Neural progenitor cell (in vitro differentiated cells): ENCODE measurements at regions not wholly inside any gene's neighbourhood (a gene's known extent, or its start where the extent isn't known, plus 50 kb on each side); places are given as distances from the start of the nearest gene placed in this dataset.

Experiments
- DNase-seq: peaks from one replicate; pipeline ENCODE4 v3.0.0-alpha.2; 2016; ENCODE audit warnings: low spot score
- H2AFZ ChIP-seq: fragments of 200-600 bp; sonication (generic); replicated peaks from 2 replicates; pipeline ENCODE4 v1.6.1; 2016; ENCODE audit warnings: antibody characterized with exemption
- H3F3A ChIP-seq: fragments of 200-600 bp; sonication (generic); 2 replicates; pipeline ENCODE4 v1.6.1; 2016; ENCODE audit warnings: antibody characterized with exemption, low read depth
- H3K27ac ChIP-seq: fragments of 200-600 bp; sonication (generic); 2 replicates; pipeline ENCODE4 v1.5.1; 2016; ENCODE audit warnings: mild to moderate bottlenecking
- H3K27me3 ChIP-seq: fragments of 200-600 bp; sonication (generic); 2 replicates; pipeline ENCODE4 v1.6.1; 2016; ENCODE audit warnings: mild to moderate bottlenecking, moderate library complexity
- H3K36me3 ChIP-seq: fragments of 200-600 bp; sonication (generic); 2 replicates; pipeline ENCODE4 v1.5.1; 2016
- H3K4me1 ChIP-seq: fragments of 200-600 bp; sonication (generic); 2 replicates; pipeline ENCODE4 v1.6.1; 2016; ENCODE audit warnings: mixed run types
- H3K4me2 ChIP-seq: fragments of 200-600 bp; sonication (generic); 2 replicates; pipeline ENCODE4 v1.6.1; 2016
- H3K4me3 ChIP-seq: fragments of 200-600 bp; sonication (generic); 2 replicates; pipeline ENCODE4 v1.5.1; 2016
- H3K79me2 ChIP-seq: fragments of 200-600 bp; sonication (generic); 2 replicates; pipeline ENCODE4 v1.6.1; 2016; ENCODE audit warnings: low read depth
- H3K9ac ChIP-seq: fragments of 200-600 bp; sonication (generic); 2 replicates; pipeline ENCODE4 v1.6.1; 2016
- H3K9me3 ChIP-seq: fragments of 200-600 bp; sonication (generic); 2 replicates; pipeline ENCODE4 v1.5.1; 2016; ENCODE audit warnings: low read depth
- H4K20me1 ChIP-seq: fragments of 200-600 bp; sonication (generic); 2 replicates; pipeline ENCODE4 v1.6.1; 2016; ENCODE audit warnings: low read depth
- H3K27ac Mint-ChIP-seq: 3 replicates; pipeline ENCODE4 v1.8.0; 2021; ENCODE audit warnings: mixed read lengths
- H3K27me3 Mint-ChIP-seq: 2 replicates; pipeline ENCODE4 v1.8.0; 2022; ENCODE audit warnings: low read depth, mild to moderate bottlenecking, inconsistent platforms, moderate library complexity, mixed read lengths; ENCODE audit not compliant: insufficient read depth
- H3K36me3 Mint-ChIP-seq: 3 replicates; pipeline ENCODE4 v1.8.0; 2021; ENCODE audit warnings: mixed read lengths
- H3K4me1 Mint-ChIP-seq: 3 replicates; pipeline ENCODE4 v1.8.0; 2021; ENCODE audit warnings: mixed read lengths
- H3K4me3 Mint-ChIP-seq: 3 replicates; pipeline ENCODE4 v1.8.0; 2021; ENCODE audit warnings: mild to moderate bottlenecking, moderate library complexity, mixed read lengths
- H3K9me3 Mint-ChIP-seq: 3 replicates; pipeline ENCODE4 v1.8.0; 2020; ENCODE audit warnings: mixed read lengths
- CTCF ChIP-seq: fragments of 200-600 bp; sonication (generic); IDR thresholded peaks from 2 replicates; pipeline ENCODE4 v1.5.1; 2017; ENCODE audit warnings: antibody characterized with exemption, mild to moderate bottlenecking
- EZH2 ChIP-seq: fragments of 200-600 bp; sonication (generic); IDR thresholded peaks from 2 replicates; pipeline ENCODE4 v1.6.1; 2017; ENCODE audit warnings: antibody characterized with exemption, mild to moderate bottlenecking, moderate library complexity
- EZH2phosphoT487 ChIP-seq: fragments of 200-600 bp; sonication (generic); IDR thresholded peaks from 2 replicates; pipeline ENCODE4 v1.6.1; 2017; ENCODE audit warnings: antibody characterized with exemption

- no peaks in the 10 kb centered on the region for H3F3A ChIP-seq
- H3K4me1 ChIP-seq: no peaks in the 10 kb centered on the region
- no peak overlapping the region for H3K4me3 ChIP-seq
- Mint-ChIP-seq H3K4me3 (no peak overlapping the region), H3K27me3 (peaks cover 9% of the 10 kb centered on the region), H3K4me1 (peaks cover 3% of the 10 kb centered on the region), H3K27ac (no peak overlapping the region), H3K9me3 (peaks cover 32% of the 10 kb centered on the region), H3K36me3 (peaks cover 5% of the 10 kb centered on the region)
- H3K4me2 ChIP-seq: no peak overlapping the region
- H4K20me1 ChIP-seq: no peaks in the 10 kb centered on the region
- no peaks in the 10 kb centered on the region for H3K79me2 ChIP-seq
- H3K27me3 ChIP-seq: no peaks in the 10 kb centered on the region
- TF ChIP-seq EZH2phosphoT487: no peak
- H3K27ac ChIP-seq: no peak overlapping the region
- H3K9ac ChIP-seq: no peak overlapping the region
- no peak overlapping the region for H2AFZ ChIP-seq
- H3K36me3 ChIP-seq: no peaks in the 10 kb centered on the region
- peaks cover 3% of the 10 kb centered on the region for H3K9me3 ChIP-seq
- DNase-seq: no peak
These were observed 171.6 kb upstream of the PDE3A start for GRCh38 chr12:20196767-20197166.

- H3K9me3 Mint-ChIP-seq: peaks cover 32% of the 10 kb centered on the region
- H3K4me1 Mint-ChIP-seq: peaks cover 8% of the 10 kb centered on the region
- H3K27me3 Mint-ChIP-seq: peaks cover 9% of the 10 kb centered on the region
These were observed 170.9 kb upstream of the PDE3A start for GRCh38 chr12:20197411-20197810.

GRCh38 chr12:20199780-20200179 is 168.6 kb upstream of the PDE3A start:
- Mint-ChIP-seq H3K27ac (no peak overlapping the region), H3K36me3 (peaks cover 5% of the 10 kb centered on the region), H3K27me3 (peaks cover 9% of the 10 kb centered on the region), H3K9me3 (peaks cover 32% of the 10 kb centered on the region), H3K4me1 (peaks cover 18% of the 10 kb centered on the region), H3K4me3 (no peak overlapping the region)
- DNase-seq: no peak
- Histone ChIP-seq H3F3A (no peaks in the 10 kb centered on the region), H3K36me3 (no peaks in the 10 kb centered on the region), H4K20me1 (no peaks in the 10 kb centered on the region), H3K79me2 (no peaks in the 10 kb centered on the region), H3K4me1 (no peaks in the 10 kb centered on the region), H3K4me3 (no peak overlapping the region), H3K9me3 (peaks cover 3% of the 10 kb centered on the region), H3K4me2 (no peak overlapping the region), H3K27ac (no peak overlapping the region), H2AFZ (no peak overlapping the region), H3K27me3 (no peaks in the 10 kb centered on the region), H3K9ac (no peak overlapping the region)
- no peak for TF ChIP-seq CTCF

More at GRCh38 chr12:20197411-20197810, 170.9 kb upstream of the PDE3A start:
- peaks cover 5% of the 10 kb centered on the region for H3K36me3 Mint-ChIP-seq
- no peak overlapping the region for H3K27ac Mint-ChIP-seq
- Histone ChIP-seq H3K9ac (no peak overlapping the region), H4K20me1 (no peaks in the 10 kb centered on the region), H3F3A (no peaks in the 10 kb centered on the region), H3K79me2 (no peaks in the 10 kb centered on the region), H3K4me2 (no peak overlapping the region), H3K9me3 (peaks cover 3% of the 10 kb centered on the region), H3K4me1 (no peaks in the 10 kb centered on the region), H3K36me3 (no peaks in the 10 kb centered on the region), H3K4me3 (no peak overlapping the region), H2AFZ (no peak overlapping the region), H3K27ac (no peak overlapping the region), H3K27me3 (no peaks in the 10 kb centered on the region)
- no peak for TF ChIP-seq CTCF
- no peak for DNase-seq
- H3K4me3 Mint-ChIP-seq: no peak overlapping the region

DNA sequence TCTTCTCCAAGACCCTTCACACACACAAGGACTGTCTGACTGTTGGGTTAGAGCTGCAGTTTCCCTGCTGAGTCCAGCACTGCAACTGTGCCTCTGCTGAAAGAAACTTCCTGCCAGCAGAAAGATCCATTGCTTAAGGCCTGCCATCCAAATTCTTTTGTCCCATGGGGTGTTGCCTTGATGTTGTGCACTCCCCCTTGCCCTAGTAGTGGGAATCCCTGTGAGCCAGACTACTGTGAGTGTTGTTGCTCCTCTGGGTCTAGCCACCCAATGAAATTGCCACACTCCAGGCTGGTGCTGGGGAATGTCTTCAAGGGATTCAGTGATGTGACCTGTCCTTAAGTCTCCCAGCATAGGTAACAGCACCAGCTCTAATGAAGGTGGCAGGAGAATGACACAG is 166.6 kb upstream of the PDE3A start:
- Histone ChIP-seq H3K9me3 (peaks cover 3% of the 10 kb centered on the region), H3K27me3 (no peaks in the 10 kb centered on the region), H3K9ac (no peak overlapping the region), H3K36me3 (no peaks in the 10 kb centered on the region), H3K4me1 (no peaks in the 10 kb centered on the region), H2AFZ (no peak overlapping the region), H3K4me3 (no peak overlapping the region), H3F3A (no peaks in the 10 kb centered on the region), H3K79me2 (no peaks in the 10 kb centered on the region), H3K4me2 (no peak overlapping the region), H4K20me1 (no peaks in the 10 kb centered on the region), H3K27ac (no peak overlapping the region)
- no peak overlapping the region for H3K4me3 Mint-ChIP-seq
- H3K27me3 Mint-ChIP-seq: peaks cover 9% of the 10 kb centered on the region
- peaks cover 21% of the 10 kb centered on the region for H3K9me3 Mint-ChIP-seq
- H3K27ac Mint-ChIP-seq: no peak overlapping the region
- peaks cover 5% of the 10 kb centered on the region for H3K36me3 Mint-ChIP-seq
- peaks cover 18% of the 10 kb centered on the region for H3K4me1 Mint-ChIP-seq
- no peak for TF ChIP-seq EZH2
- TF ChIP-seq CTCF: no peak
- no peak for TF ChIP-seq EZH2phosphoT487
- DNase-seq: no peak
